ENCODE measurements at regions not wholly inside any gene's neighbourhood (a gene's known extent, or its start where the extent isn't known, plus 50 kb on each side); places are given as distances from the start of the nearest gene placed in this dataset.
"Not testable (repeated sequence)": the region's sequence is repeated elsewhere in the genome, so short reads cannot be mapped to it uniquely, and the experiment has no call there.

- no peak for DNase-seq
Measured at GRCh38 chr1:157367870-157368269, 184.4 kb downstream of the FCRL5 start.

DNA sequence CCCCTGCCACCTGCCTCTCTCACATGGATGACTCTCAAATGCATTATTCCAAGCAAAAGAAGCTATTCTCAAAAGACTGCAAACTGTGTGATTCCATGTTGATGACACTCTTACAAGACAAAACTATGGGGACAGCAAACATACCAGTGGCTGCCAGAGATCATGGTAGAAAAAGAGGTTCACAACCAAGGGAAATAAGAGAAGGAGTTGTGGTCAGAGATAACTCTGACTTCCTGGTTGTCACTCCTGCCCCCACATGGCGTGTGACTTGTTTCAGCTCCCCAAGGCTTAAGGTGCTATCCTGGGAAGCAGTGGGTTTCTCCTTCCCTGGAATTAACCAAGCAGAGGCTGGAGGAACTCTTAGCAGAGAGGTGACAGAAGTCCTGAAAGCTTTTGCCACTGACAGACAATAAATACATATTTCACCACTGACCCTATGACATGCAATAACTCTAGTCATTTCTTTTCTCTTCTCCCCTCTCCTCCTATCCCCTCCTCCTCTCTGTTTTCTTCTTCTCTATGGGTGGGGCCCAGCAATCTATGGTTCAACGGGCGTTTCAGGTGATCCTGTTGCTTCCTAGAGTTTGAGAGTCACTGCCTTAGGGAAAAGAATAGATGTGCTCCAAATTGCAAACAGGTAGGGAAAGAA is 185.1 kb downstream of the FCRL5 start:
- DNase-seq = no peak

DNA sequence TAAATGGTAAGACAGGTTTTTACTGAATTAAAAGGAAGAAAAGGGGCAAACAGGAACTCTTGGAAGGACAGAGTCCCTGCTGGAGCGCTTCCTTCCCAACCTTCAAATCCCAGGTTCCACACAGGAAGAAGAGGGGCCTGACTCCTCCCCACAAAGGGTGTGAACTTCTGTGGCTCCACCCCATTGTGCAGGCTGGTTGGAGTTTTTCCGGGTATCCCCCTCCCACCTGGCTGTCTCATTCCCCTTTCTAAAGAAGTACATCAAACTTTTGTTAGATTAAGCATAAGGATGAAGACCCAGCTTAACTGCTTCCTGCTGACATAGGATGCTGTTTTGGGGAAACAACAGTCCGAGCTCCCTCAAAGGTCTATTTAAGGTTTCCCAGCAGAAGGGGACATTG is 187.7 kb downstream of the FCRL5 start:
- no peak for DNase-seq

DNA sequence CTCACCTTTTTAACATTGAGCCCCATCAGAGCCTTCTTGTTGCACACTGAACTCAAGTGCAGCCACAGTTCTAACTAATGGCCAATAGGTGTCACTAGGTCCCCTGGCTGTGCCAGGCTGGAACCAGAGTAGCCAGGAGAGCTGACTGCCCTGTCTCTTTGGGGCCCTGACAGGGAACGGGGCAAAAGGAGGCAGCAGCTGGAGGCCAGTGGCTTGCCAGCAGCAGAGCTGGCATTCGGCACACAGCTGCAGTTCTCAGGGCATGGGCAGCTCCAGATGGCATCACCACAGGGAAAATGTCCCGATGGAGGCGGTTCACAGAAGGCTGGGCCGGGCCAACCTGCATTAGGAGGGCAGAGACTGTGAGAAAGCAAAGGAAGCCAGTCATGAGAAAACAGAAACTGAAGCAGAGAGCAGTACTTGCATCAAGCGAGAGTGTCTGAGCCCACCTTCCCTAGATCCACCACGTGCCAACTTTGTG is 188.6 kb downstream of the FCRL5 start:
- DNase-seq = no peak

GRCh38 chr1:157360023-157360390 is 192.3 kb downstream of the FCRL5 start:
- DNase-seq = no peak

DNA sequence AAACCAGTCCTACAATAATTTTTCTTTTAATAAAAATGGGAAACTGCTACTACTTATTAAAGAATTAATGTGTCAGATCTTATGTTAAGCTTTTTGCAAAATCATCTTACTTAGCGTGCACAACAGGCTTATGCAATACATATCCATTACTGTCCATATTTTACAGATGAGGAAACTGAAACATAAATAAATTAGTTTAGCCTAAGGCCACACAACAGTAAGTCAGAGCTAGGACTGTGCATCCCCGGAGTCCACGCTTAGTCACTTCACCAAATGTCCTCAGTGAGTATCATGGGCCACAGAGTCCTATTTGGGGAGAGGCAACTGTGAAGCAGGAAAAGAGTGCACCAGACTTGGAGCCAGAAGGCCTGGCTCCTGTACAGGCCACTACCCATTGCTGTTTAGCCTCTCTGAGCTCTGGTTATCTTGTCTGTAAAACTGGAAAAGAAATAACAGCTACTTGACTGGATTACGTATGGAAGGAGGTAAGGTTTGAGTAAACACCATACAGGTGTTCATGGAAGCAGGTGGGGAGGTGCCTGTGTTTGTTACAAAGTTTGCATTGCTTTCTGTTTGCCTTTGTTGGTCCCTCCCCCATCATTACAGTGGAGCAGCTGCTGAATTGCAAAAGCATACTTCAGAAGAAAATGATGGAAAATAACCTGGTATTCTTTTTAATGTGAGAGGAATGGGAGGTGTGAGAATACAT is 192.8 kb downstream of the FCRL5 start:
- DNase-seq = peak; percentile 66

DNA sequence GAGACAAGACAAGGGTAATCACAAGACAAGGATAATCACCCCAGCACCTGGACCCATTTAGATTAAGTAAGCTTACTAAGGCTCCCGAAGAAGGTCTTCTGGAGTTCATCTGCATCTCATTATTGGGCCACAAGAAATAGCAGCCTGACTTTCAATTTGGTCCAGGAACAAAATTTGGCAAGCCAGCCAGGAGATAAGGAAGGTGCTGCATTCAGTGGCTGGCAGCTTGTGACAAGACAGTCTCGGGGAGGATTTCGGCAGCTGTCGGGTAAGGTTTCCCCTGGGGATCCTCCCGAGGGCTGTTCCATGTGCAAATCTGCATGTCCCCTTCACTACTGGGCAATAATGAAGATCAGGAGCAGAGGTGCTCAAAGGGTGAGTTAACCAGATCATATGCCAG is 195.2 kb downstream of the FCRL5 start:
- DNase-seq = no peak

DNA sequence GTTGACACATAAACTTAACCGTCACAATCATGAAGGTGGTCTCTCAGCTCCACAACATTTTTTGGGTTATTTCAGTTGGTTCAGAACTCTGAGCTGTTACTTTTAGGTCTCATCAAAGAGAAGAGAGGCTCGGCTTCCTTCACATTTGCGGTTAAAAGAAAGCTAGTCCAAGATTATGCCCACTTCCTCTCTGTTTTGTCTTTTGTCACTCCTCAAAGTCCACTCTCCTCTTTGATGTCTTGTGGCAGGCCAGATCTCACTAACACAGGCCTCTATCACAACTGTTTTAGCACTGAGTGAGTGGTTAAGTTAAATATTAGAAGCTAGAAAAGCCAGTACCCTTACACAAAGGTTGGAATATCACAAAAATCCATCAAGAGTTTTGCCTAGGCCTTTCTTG is 195.7 kb downstream of the FCRL5 start:
- DNase-seq = no peak

DNA sequence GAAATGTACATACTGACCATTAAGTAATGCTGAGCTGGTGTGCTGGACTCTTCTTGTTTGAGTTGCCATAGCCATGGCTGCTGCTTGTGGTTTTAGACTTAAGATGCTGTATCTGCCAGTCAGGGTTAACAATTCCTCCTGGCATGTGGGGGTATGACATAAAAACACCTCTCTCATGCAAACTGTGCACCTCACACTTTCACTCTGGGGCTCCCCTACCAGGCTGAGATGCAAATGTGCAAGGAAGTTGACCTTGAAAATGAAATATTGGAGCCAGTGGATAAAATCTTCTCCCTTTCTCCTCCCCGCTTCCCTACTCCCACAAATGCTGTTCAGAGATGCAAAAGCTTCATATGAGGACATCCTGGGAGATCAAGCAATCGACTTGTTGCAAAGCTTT is 198.8 kb downstream of the FCRL5 start:
- no peak for DNase-seq

- DNase-seq = no peak
Measured at GRCh38 chr1:157352817-157353408, 199.4 kb downstream of the FCRL5 start.

DNA sequence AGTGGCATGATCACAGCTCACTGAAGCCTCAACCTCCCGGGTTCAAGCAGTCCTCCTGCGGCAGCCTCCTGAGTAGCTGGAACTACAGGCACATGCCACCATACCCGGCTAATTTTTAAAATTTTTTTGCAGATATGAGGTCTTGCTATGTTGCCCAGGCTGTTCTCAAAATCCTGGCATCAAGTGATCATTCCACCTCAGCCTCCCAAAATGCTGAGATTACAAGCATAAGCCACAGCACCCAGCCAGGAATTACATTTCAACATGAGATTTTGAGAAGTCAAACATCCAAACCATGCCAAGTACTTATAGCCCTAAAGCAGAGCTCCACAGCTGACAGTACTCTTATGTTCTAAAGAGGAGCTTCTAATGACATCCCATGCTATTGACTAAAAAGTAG is 200.1 kb downstream of the FCRL5 start:
- DNase-seq = no peak

DNA sequence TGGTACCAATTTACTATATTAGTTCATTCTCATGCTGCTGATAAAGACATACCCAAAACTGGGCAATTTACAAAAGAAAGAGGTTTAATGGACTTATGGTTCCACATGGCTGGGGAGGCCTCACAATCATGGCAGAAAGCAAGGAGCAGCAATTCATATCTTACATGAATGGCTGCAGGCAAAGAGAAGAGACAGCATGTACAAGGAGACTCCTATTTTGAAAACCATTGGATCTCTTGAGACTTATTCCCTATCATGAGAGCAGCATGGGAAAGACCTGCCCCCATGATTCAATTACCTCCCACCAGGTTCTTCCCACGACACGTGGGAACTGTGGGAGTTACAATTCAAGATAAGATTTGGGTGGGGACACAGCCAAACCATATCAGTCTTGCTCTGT is 200.5 kb downstream of the FCRL5 start:
- not testable (repeated sequence) for DNase-seq

DNA sequence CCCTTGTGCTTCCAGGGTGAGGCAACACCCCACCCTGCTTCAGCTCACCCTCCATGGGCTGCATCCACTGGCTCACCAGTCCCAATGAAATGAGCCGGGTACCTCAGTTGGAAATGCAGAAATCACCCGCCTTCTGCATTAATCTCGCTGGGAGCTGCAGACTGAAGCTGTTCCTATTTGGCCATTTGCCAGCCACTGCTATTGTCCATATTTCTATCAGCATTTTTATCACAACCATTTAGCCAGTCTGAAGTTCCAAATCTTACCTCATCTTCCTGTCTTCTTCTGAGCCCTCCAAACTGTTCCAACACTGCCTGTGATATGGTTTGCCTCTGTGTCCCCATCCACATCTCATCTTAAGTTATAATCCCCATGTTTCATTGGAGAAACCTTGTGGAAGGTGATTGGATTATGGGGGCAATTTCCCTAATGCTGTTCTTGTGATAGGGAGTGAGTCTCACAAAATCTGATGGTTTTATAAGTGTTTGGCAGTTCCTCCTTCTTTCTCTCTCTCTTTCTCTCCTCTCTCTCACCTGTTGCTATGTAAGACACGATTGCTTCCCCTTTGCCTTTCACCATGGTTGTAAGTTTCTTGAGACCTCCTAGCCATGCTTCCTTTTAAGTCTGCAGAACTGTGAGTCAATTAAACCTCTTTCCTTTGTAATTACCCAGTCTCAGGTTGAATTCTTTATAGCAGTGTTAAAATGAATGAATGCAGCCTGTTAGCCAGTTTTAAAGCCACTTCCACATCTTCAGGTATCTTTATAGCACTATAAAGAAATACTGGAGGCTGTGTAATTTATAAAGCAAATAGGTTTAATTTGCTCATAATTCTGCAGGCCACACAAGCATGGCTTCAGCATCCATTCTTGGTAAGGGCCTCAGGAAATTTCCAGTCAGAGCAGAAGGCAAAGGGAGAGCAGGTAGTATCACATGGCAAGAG is 203.5 kb downstream of the FCRL5 start:
- no peak for DNase-seq

DNA sequence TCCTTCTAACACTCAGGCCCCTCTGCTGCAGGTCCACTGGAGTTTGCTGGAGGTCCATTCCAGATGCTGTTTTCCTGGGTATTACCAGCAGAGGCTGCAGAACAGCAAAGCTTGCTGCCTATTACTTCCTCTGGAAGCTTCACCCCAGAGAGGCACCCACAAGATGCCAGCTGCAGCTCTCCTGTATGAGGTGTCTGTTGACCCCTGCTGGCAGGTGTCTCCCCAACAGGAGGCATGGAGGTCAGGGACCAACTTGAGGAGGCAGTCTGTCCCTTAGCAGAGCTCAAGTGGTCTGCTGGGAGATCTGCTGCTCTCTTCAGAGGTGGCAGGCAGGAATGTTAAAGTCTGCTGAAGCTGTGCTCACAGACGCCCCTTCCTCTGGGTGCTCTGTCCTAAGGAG is 204.8 kb downstream of the FCRL5 start:
- DNase-seq = no peak

DNA sequence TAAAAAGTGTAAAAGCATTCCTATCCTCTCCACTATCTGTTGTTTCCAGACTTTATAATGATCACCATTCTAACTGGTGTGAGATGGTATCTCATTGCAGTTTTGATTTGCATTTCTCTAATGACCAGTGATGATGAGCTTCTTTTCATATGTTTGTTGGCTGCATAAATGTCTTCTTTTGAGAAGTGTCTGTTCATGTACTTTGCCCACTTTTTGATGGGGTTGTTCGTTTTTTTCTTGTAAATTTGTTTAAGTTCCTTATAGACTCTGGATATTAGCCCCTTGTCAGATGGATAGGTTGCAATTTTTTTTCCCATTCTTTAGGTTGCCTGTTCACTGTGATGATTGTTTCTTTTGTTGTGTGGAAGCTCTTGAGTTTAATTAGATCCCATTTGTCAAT is 199.6 kb upstream of the ETV3 start:
- DNase-seq = not testable (repeated sequence)

GRCh38 chr1:157335056-157335455 is 196.9 kb upstream of the ETV3 start:
- no peak for DNase-seq

DNA sequence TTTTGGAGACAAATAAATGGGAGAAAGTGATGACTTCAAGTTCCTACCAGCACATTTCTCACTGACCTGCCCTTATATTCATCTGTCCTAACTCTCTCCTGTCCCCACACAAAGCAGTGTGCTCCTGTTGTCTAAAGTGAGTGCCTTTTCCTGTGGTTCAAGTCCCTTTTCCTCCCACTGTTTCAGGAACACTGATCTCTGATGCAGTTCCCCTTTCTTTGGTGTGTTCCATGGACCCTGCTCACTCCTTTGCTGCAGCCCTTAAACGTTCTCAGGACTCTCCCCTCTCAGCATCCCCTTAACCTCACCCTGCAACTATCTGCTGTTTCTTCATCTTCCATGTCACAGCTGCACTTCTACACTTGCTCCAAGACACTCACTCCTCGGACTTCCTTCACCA is 195.8 kb upstream of the ETV3 start:
- DNase-seq = no peak

GRCh38 chr1:157330177-157330576 is 192.0 kb upstream of the ETV3 start:
- DNase-seq = not testable (repeated sequence)

GRCh38 chr1:157328120-157328519 is 189.9 kb upstream of the ETV3 start:
- not testable (repeated sequence) for DNase-seq

- DNase-seq = no peak
Measured at GRCh38 chr1:157326173-157326859, 188.1 kb upstream of the ETV3 start.

DNA sequence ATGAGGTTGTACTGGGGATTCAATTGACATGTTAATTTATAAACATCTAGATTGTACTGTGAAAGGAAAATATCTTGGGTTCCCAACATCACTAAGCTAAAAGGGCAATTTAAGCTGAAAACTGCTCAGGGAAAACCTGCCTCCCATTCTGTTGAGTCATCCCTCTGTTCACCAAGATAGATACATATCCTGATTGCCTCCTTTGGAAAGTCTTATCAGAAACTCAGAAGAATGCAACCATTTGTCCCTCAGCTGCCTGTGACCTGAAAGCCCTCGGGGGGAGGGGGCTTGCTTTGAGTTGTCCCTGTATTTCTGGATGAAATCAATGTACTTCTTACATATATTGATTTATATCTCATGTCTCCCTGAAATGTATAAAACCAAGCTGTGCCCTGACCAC is 187.0 kb upstream of the ETV3 start:
- no peak for DNase-seq

GRCh38 chr1:157321972-157322371 is 183.8 kb upstream of the ETV3 start:
- not testable (repeated sequence) for DNase-seq

- no peak for DNase-seq
Measured at GRCh38 chr1:157319567-157319966, 181.4 kb upstream of the ETV3 start.

All from NCI-H2081 treated with DMSO at 0.1 percent for 48 hours (cell line).